DMS79 (cell line): ENCODE measurements at regions not wholly inside any gene's neighbourhood (a gene's known extent, or its start where the extent isn't known, plus 50 kb on each side); places are given as distances from the start of the nearest gene placed in this dataset.

Source experiments
- DNase-seq: peaks from one replicate; lab custom pipeline; 2025; lab: John Stamatoyannopoulos, UW

GRCh38 chr1:231108516-231109302 is 53.1 kb upstream of the TRIM67 start:
- DNase-seq, result no peak

DNA sequence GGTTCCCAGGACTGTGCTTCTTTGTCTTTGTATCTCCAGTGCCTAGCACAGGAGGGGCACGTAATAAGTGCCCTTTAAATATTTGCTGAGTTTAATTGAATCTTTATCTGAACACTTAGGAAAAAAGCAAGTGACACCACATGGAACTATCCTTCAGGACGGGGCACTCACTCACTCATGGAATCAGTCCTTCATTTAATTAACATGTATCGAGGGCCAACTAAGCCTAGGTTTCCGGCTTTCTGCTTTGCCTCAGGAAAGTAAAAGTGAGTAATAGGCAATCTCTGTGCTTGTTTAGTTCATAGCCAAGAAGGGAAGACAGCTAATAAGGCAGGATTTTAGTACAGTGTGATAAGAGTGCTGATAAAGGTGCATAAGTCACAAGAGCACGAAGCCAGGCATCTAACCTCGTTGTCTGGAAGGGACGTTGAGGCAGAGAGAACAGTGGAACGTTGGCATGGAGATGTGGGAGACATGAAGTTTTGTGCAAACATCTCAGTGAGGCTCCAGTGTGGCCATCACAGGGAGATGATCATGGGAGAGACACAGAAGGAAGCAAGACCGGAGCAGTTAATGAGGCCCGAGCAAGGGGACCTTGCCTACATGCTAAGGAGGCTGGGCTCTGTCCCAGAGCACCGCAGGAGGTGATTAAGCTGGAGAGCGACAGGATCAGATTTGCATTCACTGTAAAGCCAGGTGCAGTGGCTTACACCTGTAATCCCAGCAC is 54.1 kb upstream of the TRIM67 start:
- DNase-seq, result no peak

GRCh38 chr1:231107151-231107550 is 54.7 kb upstream of the TRIM67 start:
- no peak for DNase-seq

DNA sequence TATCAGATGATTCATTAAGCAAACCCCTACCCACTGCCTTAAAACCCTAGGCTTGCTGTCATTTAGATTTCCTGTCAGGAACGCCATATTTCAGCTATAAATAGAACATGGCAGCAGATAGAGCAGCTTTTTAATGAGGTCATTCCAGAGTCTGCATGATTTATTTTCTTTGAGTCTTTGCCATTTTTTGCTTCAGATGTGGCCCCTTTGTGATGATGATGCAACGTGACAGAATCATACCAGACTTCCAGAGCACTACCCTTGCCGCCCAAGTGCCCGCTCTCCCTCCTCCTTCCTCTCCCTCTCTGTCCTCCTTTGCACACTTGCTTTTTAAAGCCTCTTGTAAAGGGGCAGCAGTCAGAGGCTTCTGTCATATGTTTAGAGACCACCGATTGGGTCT is 55.5 kb upstream of the TRIM67 start:
- no peak for DNase-seq

- DNase-seq, result no peak
Measured at GRCh38 chr1:231104917-231105316, 56.9 kb upstream of the TRIM67 start.

DNA sequence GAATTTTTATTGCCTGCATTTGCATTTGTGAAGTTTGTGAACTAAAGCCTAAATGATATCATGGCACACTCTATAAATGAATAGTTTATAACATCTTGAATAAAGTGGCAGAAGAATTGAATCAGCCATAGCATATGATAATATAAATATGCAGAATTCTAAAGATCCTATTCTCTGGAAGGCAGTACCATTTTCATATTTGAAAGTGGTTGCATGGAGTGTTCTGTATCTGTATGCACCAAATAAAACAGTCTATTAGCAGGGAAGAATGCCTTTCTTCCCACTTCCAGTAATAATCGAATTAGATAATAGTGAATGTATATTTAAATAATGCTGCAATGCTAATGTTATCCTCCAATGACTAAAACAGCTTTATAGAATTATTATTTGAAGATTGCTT is 57.9 kb upstream of the TRIM67 start:
- DNase-seq, result no peak

DNA sequence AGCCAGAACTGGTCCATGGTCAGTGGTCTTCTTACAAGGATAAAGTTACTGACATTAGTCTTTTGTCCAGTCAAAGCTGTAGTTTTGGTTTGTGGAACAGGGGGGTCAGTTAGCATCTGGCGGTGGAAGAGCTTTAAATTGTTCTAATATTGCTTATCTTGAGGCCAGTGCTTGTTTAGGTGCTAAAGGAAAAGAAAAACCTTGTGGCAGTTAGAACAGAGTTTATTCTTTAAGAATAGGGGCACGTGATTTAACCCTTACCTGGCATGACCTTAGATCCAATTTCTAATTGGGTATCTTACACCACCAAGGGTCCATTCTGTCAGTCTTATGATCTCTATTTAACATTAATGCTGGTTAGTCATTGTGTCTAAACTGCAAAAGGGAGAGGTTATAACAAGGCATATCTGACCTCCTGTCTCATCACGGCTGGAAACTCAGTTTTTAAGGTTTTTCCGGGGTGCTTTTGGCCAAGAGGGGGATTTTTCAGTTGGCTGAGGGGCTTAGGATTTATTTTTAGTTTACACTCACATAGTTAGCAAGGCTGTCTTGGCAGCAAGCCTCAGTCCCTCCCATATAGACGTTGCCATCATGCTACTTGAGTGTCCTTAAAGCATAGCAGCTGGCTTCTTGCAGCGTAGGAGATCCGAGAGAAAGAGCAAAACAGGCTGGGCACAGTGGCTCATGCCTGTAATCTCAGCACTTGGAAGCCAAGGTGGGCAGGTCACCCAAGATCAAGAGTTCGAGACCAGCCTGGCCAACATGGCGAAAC is 60.1 kb upstream of the FAM89A start:
- DNase-seq, result peak; percentile 60

GRCh38 chr1:231099311-231099710 is 59.3 kb upstream of the FAM89A start:
- no peak for DNase-seq

- DNase-seq, result no peak
Measured at GRCh38 chr1:231095595-231095994, 55.5 kb upstream of the FAM89A start.

- no peak for DNase-seq
Measured at GRCh38 chr1:231094421-231094820, 54.4 kb upstream of the FAM89A start.

DNA sequence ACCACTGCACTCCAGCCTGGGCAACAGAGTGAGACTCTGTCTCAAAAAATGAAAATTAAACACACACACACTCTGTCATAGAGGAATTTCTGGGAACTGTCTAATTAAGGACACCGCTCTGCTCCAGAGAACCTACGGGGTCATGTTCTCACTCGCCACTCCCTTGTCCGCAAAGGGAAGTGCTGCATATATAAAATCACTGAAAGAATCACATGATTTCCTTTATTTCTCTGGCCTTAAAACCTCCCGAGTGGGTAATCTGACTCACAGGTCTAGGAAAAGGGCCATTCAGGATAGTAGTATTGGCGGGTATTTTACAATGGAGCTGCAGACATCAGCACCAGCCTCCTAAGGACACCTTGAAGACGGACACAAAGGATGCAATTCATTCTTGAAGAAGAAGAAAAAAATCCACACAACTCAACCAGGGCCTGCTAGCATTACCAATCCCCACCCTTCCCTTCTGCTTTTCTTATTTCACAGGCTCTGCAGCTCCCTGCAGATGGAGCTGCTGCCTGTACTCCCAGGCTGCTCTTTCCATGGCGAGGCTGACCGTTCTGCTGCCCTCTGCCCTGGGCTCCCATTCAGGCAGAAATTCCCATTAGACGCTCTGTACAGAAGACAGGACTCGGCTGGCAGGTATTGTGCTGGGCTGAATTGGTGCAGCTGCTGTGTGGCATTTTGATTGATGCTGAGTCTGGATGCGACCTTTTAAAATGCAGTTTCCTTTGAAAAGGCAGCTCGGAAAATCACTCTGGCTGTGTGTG is 53.3 kb upstream of the FAM89A start:
- no peak for DNase-seq

DNA sequence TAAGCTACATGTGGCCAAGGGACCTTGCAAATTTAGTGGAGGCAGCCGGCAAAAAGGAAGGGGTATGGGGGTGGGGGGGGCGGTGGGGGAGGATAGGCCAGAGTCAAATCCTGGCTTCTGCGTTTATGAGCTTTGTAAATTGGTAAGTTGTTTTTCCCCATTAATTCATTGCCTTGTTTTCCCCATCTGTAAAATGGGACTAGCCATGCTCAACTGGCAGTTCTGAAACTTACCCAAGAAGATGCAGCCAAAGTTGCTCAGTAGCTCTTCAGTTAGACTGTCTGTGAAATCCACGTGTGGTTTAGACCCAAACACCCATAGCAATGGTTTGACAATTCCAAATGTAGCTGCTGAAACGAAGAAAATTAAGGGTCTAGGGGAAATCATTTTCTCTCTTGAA is 52.3 kb upstream of the FAM89A start:
- DNase-seq, result no peak

DNA sequence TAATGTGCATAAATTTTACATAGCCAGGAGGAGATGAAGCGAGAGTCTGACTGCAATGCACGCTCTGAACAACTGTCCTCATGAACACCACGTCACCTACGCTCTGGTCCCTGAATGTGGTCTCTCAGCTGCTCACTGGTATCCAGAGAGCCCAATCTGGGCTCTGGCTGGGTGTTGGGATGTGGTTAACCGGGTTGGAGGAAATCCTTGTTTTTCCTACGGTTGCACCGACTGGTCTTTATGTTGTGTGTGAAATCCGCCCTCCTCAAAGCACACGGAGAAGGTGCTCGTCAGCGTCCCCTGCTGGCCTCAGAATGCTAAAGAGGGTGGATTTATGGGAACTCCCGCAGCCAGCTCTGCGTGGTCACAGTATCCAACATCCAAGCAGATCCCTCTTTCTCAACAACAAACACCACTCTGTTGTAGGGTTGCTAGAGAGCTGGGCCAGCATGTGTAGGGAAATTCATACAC is 51.8 kb upstream of the FAM89A start:
- DNase-seq, result no peak

- no peak for DNase-seq
Measured at GRCh38 chr1:231091415-231091814, 51.4 kb upstream of the FAM89A start.
